ENCODE measurements at regions not wholly inside any gene's neighbourhood (a gene's known extent, or its start where the extent isn't known, plus 50 kb on each side); places are given as distances from the start of the nearest gene placed in this dataset.

DNA sequence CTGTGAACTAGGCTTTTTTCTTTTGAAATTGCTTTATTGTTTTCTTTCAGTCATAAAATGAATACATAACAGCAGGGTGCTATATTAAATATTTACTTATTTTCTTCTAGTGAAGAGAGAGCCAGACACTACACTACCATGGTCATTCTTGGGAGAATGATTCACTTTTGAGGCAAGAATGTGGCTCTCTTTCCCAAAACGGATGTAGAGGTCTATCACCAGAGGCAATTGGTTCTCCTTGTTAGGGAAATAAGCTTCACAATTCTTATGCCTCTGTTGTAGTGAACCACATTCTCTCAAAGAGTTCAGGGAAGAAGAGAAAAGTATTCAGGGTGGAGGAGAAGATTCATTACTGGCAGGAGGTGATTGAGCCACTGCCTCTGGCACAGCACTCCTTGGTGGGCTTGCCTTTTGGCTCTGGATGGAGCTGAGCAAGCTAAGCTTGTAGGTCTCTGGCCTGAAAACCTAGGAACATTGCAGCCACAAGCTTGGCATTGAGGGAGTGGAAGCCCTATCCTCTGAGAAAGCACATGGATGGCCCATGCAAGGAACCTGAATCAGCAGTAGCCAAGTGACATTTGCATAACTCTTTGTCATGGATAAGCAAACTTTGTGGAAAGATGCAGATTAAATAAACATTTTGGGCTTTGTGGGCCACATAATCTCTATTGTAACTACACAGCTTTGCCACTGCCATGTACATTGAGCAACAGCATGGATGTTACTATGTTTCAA is 179.0 kb upstream of the TNC start:
- TF ChIP-seq POLR2AphosphoS5 (IDR thresholded peaks at IDR 0.05): no peak
- TF ChIP-seq, protein P1, sequence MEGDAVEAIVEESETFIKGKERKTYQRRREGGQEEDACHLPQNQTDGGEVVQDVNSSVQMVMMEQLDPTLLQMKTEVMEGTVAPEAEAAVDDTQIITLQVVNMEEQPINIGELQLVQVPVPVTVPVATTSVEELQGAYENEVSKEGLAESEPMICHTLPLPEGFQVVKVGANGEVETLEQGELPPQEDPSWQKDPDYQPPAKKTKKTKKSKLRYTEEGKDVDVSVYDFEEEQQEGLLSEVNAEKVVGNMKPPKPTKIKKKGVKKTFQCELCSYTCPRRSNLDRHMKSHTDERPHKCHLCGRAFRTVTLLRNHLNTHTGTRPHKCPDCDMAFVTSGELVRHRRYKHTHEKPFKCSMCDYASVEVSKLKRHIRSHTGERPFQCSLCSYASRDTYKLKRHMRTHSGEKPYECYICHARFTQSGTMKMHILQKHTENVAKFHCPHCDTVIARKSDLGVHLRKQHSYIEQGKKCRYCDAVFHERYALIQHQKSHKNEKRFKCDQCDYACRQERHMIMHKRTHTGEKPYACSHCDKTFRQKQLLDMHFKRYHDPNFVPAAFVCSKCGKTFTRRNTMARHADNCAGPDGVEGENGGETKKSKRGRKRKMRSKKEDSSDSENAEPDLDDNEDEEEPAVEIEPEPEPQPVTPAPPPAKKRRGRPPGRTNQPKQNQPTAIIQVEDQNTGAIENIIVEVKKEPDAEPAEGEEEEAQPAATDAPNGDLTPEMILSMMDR (IDR thresholded peaks at IDR 0.05): no peak

Data from prostate gland (tissue), 2 donors.